Neural progenitor cell (in vitro differentiated cells): ENCODE measurements at regions not wholly inside any gene's neighbourhood (a gene's known extent, or its start where the extent isn't known, plus 50 kb on each side); places are given as distances from the start of the nearest gene placed in this dataset.

ENCODE experiments used
- CTCF ChIP-seq: fragments of 200-600 bp; sonication (generic); IDR thresholded peaks from 2 replicates; pipeline ENCODE4 v1.5.1; 2017; ENCODE audit warnings: antibody characterized with exemption, mild to moderate bottlenecking
- EZH2 ChIP-seq: fragments of 200-600 bp; sonication (generic); IDR thresholded peaks from 2 replicates; pipeline ENCODE4 v1.6.1; 2017; ENCODE audit warnings: antibody characterized with exemption, mild to moderate bottlenecking, moderate library complexity
- EZH2phosphoT487 ChIP-seq: fragments of 200-600 bp; sonication (generic); IDR thresholded peaks from 2 replicates; pipeline ENCODE4 v1.6.1; 2017; ENCODE audit warnings: antibody characterized with exemption

GRCh38 chr2:121161272-121161671 lies 123.7 kb downstream of the TFCP2L1 start:
- TF ChIP-seq CTCF: no peak
- TF ChIP-seq EZH2phosphoT487: no peak
- TF ChIP-seq EZH2: no peak
